IPS DF 19.7 (cell line): ENCODE measurements at regions not wholly inside any gene's neighbourhood (a gene's known extent, or its start where the extent isn't known, plus 50 kb on each side); places are given as distances from the start of the nearest gene placed in this dataset.

Experiments
- DNase-seq: peaks from one replicate; pipeline ENCODE4 v3.0.0-alpha.2; 2013; ENCODE audit warnings: low read depth, low spot score

GRCh38 chr6:101208152-101208551, 185.4 kb upstream of the GRIK2 start:
- no peak for DNase-seq

DNA sequence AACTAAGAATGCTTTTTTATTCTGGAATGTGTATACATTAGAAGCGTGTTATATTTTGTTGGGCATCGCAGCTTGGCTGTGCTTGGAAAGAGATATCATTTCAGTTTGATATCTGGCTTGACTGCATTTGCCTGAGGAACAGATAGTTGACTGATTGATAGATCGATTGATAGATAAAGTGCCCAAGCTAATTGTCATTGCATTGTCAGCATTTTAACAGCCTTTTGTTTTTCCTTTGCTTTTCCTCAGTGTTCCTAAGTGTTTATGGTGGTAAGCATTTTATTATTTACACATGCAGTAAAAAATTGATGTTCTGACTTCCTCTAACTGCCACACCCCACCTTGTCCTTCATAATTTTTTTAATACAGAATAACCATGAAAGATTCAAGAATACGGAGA, 180.9 kb upstream of the GRIK2 start:
- DNase-seq = no peak

DNA sequence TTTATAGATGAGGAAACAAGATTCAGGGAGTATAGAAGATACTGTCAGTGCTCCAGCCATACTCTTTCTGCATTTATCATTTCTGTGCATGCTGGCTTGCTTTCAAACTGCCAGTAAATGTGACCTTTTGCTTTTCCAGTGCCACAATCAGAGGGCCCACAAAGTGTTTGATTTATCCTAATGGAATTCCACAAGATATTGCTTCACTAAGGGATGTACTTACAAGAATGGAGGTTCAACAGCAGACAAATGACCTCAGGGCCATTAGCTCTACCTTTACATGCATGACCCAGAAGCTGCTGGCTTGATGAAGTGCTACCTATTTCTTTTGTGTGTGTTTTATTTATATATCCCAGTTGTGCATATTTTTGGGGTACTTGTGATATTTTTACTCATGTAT, 171.5 kb upstream of the GRIK2 start:
- DNase-seq = no peak

DNA sequence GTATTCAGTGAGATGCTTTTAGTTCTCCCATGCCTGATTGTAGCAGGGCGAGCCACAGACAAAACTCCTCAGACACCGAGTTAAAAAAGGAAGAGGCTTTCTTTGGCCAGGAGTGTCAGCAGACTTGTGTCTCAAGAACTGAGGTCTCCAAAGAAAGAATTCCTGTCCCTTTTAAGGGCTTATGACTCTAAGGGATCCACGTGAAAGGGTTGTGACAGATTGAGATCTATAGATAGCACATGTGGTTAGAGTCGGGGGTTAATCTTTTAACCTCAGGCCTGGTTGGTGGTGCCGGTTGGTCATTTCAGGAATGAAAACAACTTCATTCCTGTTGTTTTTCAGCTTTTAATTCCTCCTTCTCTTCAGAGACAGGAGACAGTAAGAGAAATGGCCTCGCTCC, 168.8 kb upstream of the GRIK2 start:
- no peak for DNase-seq

- DNase-seq = peak; percentile 77
These were observed 166.8 kb upstream of the GRIK2 start for GRCh38 chr6:101226677-101227135.

GRCh38 chr6:101230866-101231265, 162.6 kb upstream of the GRIK2 start:
- no peak for DNase-seq

GRCh38 chr6:101231606-101232235, 161.8 kb upstream of the GRIK2 start:
- no peak for DNase-seq

- DNase-seq = no peak
These were observed 160.5 kb upstream of the GRIK2 start for GRCh38 chr6:101232961-101233360.

DNA sequence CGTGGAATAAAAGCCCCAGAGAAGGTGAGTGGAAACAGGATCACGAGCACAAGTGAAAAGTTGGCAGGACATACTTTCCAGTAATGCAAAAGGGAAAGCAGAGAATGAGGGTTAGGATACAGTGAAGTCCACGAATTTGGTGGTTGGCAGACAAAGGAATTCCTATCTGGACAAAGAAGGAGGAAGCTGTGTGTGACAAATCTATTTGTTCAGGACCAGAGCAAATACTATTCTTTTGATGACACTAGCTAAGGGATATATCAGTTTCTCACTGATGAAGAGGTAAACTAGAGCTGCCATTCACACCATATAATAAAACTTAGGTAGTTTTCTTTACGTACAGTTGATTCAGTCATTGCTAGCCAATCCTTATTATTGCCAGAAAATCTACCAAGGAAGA, 156.8 kb upstream of the GRIK2 start:
- no peak for DNase-seq

GRCh38 chr6:101241442-101241841, 152.1 kb upstream of the GRIK2 start:
- no peak for DNase-seq

GRCh38 chr6:101249470-101249869, 144.0 kb upstream of the GRIK2 start:
- no peak for DNase-seq

DNA sequence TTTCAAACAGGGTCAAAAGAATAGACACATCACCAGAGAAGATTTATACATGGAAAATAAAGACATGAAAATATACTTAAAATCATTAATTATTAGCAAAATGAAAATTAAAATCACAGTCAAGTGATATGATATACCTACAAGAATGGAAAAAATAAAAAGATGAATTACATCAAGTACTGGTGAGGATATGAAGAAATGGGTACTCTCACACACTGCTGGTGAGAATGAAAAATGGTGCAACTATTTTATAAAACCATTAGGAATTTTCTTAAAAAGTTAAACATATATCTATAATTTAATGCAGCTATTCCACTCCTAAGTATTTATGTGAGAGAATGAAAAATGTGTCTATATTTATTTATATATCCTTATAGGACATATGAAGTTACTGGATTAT, 136.3 kb upstream of the GRIK2 start:
- no peak for DNase-seq

GRCh38 chr6:101259505-101259904, 134.0 kb upstream of the GRIK2 start:
- no peak for DNase-seq

- DNase-seq = no peak
These were observed 129.9 kb upstream of the GRIK2 start for GRCh38 chr6:101263596-101263995.

GRCh38 chr6:101266063-101266462, 127.4 kb upstream of the GRIK2 start:
- DNase-seq = no peak

- DNase-seq = no peak
These were observed 125.0 kb upstream of the GRIK2 start for GRCh38 chr6:101268541-101268940.

GRCh38 chr6:101275251-101275650, 118.3 kb upstream of the GRIK2 start:
- no peak for DNase-seq

- DNase-seq = no peak
These were observed 117.4 kb upstream of the GRIK2 start for GRCh38 chr6:101276066-101276465.

DNA sequence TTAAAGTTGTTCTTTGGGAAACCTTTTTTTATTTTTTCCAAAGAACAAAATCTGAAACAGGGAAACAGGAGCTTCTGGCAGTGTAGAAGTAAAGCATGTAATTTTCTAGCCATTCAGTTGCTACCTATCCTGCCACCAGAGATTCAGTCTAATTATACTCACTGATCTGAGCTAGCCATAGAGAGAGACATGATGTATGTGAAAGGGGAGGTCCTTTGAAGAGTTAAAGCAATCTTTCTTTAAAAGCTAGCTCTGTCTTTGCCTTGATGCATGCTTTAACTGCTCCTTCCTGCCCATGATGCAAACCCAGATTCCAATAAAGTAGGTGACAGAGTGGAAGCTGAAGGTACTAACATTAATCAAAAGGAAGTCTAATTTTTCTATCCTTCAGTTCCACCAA, 114.1 kb upstream of the GRIK2 start:
- no peak for DNase-seq

DNA sequence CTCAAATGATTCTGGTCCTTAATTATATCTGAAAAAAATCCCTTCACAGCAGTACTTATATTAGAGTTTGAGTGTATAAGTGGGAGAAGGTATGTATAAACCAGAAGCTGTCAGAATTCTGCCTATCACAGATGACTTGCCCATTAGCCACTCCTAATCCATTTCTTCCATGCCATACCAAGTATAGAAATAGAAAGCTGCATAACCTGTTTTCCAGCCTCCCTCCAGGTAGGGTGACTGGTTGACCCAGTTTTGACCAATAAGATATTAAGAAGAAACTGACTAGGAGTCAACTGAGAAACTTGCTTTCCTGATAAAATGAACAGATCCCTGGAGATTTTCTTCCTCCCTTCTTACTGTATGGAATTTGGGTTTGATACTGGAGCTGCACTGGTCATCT, 112.2 kb upstream of the GRIK2 start:
- DNase-seq = no peak

- no peak for DNase-seq
These were observed 109.4 kb upstream of the GRIK2 start for GRCh38 chr6:101284131-101284530.

- DNase-seq = no peak
These were observed 107.4 kb upstream of the GRIK2 start for GRCh38 chr6:101286146-101286545.

DNA sequence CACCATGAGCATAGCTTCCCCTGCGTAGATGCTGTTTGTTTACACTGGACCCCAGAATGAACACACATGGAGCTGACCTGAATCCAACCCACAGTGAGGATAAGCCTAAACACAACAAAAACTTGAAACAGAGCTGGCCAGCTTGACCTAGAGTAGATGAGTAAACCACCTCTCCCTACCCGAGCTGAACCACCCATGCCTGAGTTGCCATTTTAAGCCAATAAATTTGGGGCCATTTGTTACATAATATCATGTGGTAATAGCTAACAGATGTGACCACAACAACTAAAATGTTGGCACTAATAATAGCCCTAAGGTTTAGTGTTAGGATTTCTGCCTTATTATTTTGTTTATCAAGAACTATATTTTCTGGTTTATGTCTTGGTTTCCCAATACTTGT, 103.2 kb upstream of the GRIK2 start:
- DNase-seq = no peak

- DNase-seq = no peak
These were observed 99.4 kb upstream of the GRIK2 start for GRCh38 chr6:101294051-101294638.
